ENCODE measurements at regions not wholly inside any gene's neighbourhood (a gene's known extent, or its start where the extent isn't known, plus 50 kb on each side); places are given as distances from the start of the nearest gene placed in this dataset.

DNA sequence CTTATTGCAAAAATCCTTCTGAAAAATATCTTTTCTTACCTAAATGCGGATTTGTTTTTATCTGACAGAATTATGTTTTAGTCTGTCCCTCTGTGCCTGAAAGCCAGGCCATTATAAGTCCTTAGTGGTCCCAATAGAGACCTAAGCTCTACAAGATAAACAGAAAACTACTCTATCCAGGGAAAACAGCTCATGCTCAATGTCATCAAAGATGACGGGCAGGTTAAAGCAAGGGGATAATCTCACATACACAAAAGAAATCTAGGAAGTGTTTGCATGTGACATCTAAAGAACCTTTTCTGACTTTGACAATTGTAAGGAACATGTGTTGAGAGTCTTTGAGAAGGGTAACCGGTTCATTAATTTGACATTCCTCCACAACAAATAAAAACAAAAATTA lies 741.1 kb upstream of the ID2 start:
- no peak for DNase-seq
- TF ChIP-seq, protein P1, sequence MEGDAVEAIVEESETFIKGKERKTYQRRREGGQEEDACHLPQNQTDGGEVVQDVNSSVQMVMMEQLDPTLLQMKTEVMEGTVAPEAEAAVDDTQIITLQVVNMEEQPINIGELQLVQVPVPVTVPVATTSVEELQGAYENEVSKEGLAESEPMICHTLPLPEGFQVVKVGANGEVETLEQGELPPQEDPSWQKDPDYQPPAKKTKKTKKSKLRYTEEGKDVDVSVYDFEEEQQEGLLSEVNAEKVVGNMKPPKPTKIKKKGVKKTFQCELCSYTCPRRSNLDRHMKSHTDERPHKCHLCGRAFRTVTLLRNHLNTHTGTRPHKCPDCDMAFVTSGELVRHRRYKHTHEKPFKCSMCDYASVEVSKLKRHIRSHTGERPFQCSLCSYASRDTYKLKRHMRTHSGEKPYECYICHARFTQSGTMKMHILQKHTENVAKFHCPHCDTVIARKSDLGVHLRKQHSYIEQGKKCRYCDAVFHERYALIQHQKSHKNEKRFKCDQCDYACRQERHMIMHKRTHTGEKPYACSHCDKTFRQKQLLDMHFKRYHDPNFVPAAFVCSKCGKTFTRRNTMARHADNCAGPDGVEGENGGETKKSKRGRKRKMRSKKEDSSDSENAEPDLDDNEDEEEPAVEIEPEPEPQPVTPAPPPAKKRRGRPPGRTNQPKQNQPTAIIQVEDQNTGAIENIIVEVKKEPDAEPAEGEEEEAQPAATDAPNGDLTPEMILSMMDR (IDR thresholded peaks at IDR 0.05) = no peak
- intact Hi-C loops (cut with DNase I, micrococcal nuclease) = no loop called here
- no peaks in the 10 kb centered on the region for H3K9me3 ChIP-seq
- no peaks in the 10 kb centered on the region for H3K36me3 ChIP-seq (ENCODE audit: low read depth)
- H3K4me1 ChIP-seq (ENCODE audit: low read depth) = peaks cover 2% of the 10 kb centered on the region
- ATAC-seq = no peak
- no peak overlapping the region for H3K4me3 ChIP-seq

DNA sequence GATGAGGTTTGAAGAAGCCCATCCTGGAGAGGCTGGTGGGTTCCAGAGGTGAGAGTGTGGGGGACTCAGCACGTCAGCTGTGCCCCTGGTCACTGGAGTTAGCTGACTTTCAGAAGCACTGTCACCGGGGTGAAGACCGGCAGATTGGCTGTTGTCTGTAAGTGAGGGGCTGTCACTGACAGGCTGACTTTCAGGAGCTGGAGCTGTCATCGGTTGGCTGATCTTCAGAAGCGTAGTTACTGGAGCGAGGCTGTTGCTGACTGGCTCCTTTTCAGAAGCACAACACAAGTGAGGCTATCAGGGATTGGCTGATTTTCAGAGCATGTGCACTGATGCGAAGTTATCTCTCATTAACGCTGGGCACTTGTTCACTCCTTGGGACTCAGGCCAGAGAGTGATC lies 738.4 kb upstream of the ID2 start:
- ATAC-seq (no peak), DNase-seq (no peak)
- TF ChIP-seq, protein P1 (IDR thresholded peaks at IDR 0.05) = no peak
- no peak overlapping the region for H3K4me3 ChIP-seq
- intact Hi-C loops (cut with DNase I, micrococcal nuclease) = no loop called here
- H3K4me1 ChIP-seq (ENCODE audit: low read depth) = no peaks in the 10 kb centered on the region
- H3K36me3 ChIP-seq (ENCODE audit: low read depth) = no peaks in the 10 kb centered on the region
- no peaks in the 10 kb centered on the region for H3K9me3 ChIP-seq

DNA sequence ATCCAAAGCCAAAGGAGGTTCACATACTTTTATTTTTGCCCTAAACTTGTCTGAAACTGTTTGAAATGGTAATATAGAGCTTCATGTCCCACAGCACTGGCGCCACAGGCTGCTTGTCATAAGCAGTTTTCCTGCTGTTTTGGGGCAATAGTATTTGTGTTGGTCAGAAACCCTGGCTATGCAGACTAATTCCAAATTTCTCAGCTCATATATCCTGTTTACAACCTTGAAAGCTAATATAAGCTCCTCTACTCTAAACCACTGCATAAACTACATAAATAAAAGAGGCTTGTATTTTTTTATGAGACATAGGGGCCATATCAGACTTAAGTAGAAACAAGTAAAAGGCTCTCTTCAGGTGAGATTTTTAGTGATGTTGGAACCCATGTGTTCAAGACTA lies 736.8 kb upstream of the ID2 start:
- ATAC-seq (no peak), DNase-seq (no peak)
- Histone ChIP-seq H3K4me1 (ENCODE audit: low read depth) (no peaks in the 10 kb centered on the region), H3K4me3 (no peak overlapping the region), H3K36me3 (ENCODE audit: low read depth) (no peaks in the 10 kb centered on the region), H3K9me3 (no peaks in the 10 kb centered on the region)
- intact Hi-C loops (cut with DNase I, micrococcal nuclease) = no loop called here
- TF ChIP-seq, protein P1 (IDR thresholded peaks at IDR 0.05) = no peak

DNA sequence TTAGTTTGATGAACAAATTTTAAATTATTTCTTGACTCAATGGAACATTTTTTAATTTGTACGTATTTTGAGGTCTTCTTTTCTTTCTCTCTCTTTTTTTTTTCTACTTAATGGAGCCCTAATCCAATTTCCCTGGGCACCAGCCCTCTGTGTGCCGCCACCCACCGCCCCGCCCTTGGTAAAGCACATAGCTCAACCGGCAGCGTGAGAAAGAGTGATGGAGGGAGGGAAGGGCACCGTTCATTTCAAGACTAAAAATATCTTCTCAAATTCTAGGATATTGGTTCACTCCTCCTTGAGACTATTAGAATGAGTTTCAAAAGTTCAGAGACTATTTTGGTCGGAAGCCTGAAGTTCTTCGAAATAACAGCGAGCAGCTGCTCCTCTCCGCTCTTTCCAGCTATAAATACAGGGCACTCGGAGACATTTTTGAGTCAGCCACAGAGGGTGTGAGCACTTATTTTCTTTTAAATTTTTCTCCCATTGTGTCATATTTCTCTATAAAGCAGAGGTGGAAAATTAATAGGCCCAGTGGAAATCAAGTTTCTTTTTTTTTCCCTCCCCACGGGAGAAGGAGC lies 731.7 kb upstream of the ID2 start:
- ATAC-seq = no peak
- no peaks in the 10 kb centered on the region for H3K36me3 ChIP-seq (ENCODE audit: low read depth)
- TF ChIP-seq, protein P1 (IDR thresholded peaks at IDR 0.05) = no peak
- intact Hi-C loops (cut with DNase I, micrococcal nuclease) = no loop called here
- no peak for DNase-seq
- H3K4me3 ChIP-seq = no peak overlapping the region
- no peaks in the 10 kb centered on the region for H3K9me3 ChIP-seq
- no peaks in the 10 kb centered on the region for H3K4me1 ChIP-seq (ENCODE audit: low read depth)

GRCh38 chr2:7951001-7951400 lies 730.9 kb upstream of the ID2 start:
- Histone ChIP-seq H3K36me3 (ENCODE audit: low read depth) (no peaks in the 10 kb centered on the region), H3K4me1 (ENCODE audit: low read depth) (no peaks in the 10 kb centered on the region), H3K9me3 (no peaks in the 10 kb centered on the region), H3K4me3 (no peak overlapping the region)
- TF ChIP-seq, protein P1 (IDR thresholded peaks at IDR 0.05) = no peak
- ATAC-seq (no peak), DNase-seq (no peak)
- intact Hi-C loops (cut with DNase I, micrococcal nuclease) = no loop called here

DNA sequence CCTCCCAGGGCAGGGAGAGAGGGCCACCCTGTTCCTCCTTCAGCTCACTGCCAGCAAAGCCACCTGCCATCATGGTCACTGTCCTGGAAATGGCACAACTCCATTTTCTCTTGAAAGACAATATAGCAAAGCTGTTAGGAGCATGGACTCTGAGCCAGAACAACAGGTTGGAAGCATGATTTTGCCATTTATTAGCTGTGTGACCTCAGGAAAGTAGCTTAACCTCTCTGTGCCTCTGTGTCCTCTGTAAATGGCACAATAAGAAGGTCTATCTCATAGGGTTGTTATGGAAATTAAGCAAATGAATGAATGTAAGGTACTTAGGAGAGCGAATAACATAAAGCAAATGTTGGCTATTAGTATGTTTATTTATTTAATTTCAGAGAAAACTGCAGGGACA lies 730.4 kb upstream of the ID2 start:
- Histone ChIP-seq H3K9me3 (no peaks in the 10 kb centered on the region), H3K4me1 (ENCODE audit: low read depth) (no peaks in the 10 kb centered on the region), H3K36me3 (ENCODE audit: low read depth) (no peaks in the 10 kb centered on the region), H3K4me3 (no peak overlapping the region)
- TF ChIP-seq, protein P1 (IDR thresholded peaks at IDR 0.05) = no peak
- intact Hi-C loops (cut with DNase I, micrococcal nuclease) = no loop called here
- DNase-seq = no peak
- no peak for ATAC-seq

All from mucosa of descending colon (tissue), 3 donors.